ENCODE measurements at regions not wholly inside any gene's neighbourhood (a gene's known extent, or its start where the extent isn't known, plus 50 kb on each side); places are given as distances from the start of the nearest gene placed in this dataset.
"Not testable (repeated sequence)": the region's sequence is repeated elsewhere in the genome, so short reads cannot be mapped to it uniquely, and the experiment has no call there.

GRCh38 chr2:88996588-88996987 lies 305.1 kb downstream of the RPIA start:
- not testable (repeated sequence) for DNase-seq (ENCODE audit: low read depth)

GRCh38 chr2:88999365-88999764 lies 307.9 kb downstream of the RPIA start:
- DNase-seq (ENCODE audit: low read depth) = no peak

GRCh38 chr2:89000235-89000634 lies 308.8 kb downstream of the RPIA start:
- no peak for DNase-seq (ENCODE audit: low read depth)

- not testable (repeated sequence) for DNase-seq (ENCODE audit: low read depth)
Observed at GRCh38 chr2:89004238-89004637, 312.8 kb downstream of the RPIA start.

GRCh38 chr2:89020566-89020965 lies 329.1 kb downstream of the RPIA start:
- not testable (repeated sequence) for DNase-seq (ENCODE audit: low read depth)

- not testable (repeated sequence) for DNase-seq (ENCODE audit: low read depth)
Observed at GRCh38 chr2:89026296-89026695, 334.8 kb downstream of the RPIA start.

GRCh38 chr2:89027115-89027514 lies 335.6 kb downstream of the RPIA start:
- DNase-seq (ENCODE audit: low read depth) = not testable (repeated sequence)

- not testable (repeated sequence) for DNase-seq (ENCODE audit: low read depth)
Observed at GRCh38 chr2:89027536-89027935, 336.1 kb downstream of the RPIA start.

- DNase-seq (ENCODE audit: low read depth) = not testable (repeated sequence)
Observed at GRCh38 chr2:89029257-89029656, 337.8 kb downstream of the RPIA start.

- DNase-seq (ENCODE audit: low read depth) = peak; percentile 2
Observed at GRCh38 chr2:89048138-89049066, 356.9 kb downstream of the RPIA start.

GRCh38 chr2:89058616-89059015 lies 367.1 kb downstream of the RPIA start:
- DNase-seq (ENCODE audit: low read depth) = not testable (repeated sequence)

- DNase-seq (ENCODE audit: low read depth) = not testable (repeated sequence)
Observed at GRCh38 chr2:89061174-89061573, 369.7 kb downstream of the RPIA start.

- DNase-seq (ENCODE audit: low read depth) = peak; percentile 3
Observed at GRCh38 chr2:89076771-89077170, 385.3 kb downstream of the RPIA start.

- DNase-seq (ENCODE audit: low read depth) = peak; percentile 0
Observed at GRCh38 chr2:89092911-89093310, 401.4 kb downstream of the RPIA start.

GRCh38 chr2:89095060-89095459 lies 403.6 kb downstream of the RPIA start:
- DNase-seq (ENCODE audit: low read depth) = not testable (repeated sequence)

- not testable (repeated sequence) for DNase-seq (ENCODE audit: low read depth)
Observed at GRCh38 chr2:89102587-89102986, 411.1 kb downstream of the RPIA start.

GRCh38 chr2:89106369-89107019 lies 415.0 kb downstream of the RPIA start:
- DNase-seq (ENCODE audit: low read depth) = not testable (repeated sequence)

- DNase-seq (ENCODE audit: low read depth) = peak; percentile 0
Observed at GRCh38 chr2:89112434-89112833, 421.0 kb downstream of the RPIA start.

- not testable (repeated sequence) for DNase-seq (ENCODE audit: low read depth)
Observed at GRCh38 chr2:89113286-89113685, 421.8 kb downstream of the RPIA start.

GRCh38 chr2:89129440-89129839 lies 438.0 kb downstream of the RPIA start:
- not testable (repeated sequence) for DNase-seq (ENCODE audit: low read depth)

- not testable (repeated sequence) for DNase-seq (ENCODE audit: low read depth)
Observed at GRCh38 chr2:89130665-89131308, 439.3 kb downstream of the RPIA start.

- not testable (repeated sequence) for DNase-seq (ENCODE audit: low read depth)
Observed at GRCh38 chr2:89142959-89143358, 451.5 kb downstream of the RPIA start.

Measured in M059J (cell line).